Mucosa of rectum (tissue), 2 donors: ENCODE measurements at regions not wholly inside any gene's neighbourhood (a gene's known extent, or its start where the extent isn't known, plus 50 kb on each side); places are given as distances from the start of the nearest gene placed in this dataset.

ENCODE experiments used
- H3K27ac ChIP-seq, 2 donors: one replicate each; pipeline ENCODE4 v1.7.0; 2013; ENCODE audit warnings: inconsistent platforms in 2 of 2, low read depth in 2 of 2, low read length in 2 of 2
- H3K27me3 ChIP-seq, 2 donors: one replicate each; pipeline ENCODE4 v1.7.0; 2013; ENCODE audit warnings: low read length in 2 of 2; ENCODE audit not compliant: control insufficient read depth in 2 of 2, insufficient read depth in 2 of 2
- H3K36me3 ChIP-seq, 2 donors: one replicate each; pipeline ENCODE4 v1.7.0; 2013; ENCODE audit warnings: low read length in 2 of 2; ENCODE audit not compliant: control insufficient read depth in 2 of 2, insufficient read depth in 2 of 2
- H3K4me1 ChIP-seq, 2 donors: one replicate each; pipeline ENCODE4 v1.7.0; 2013; ENCODE audit warnings: low read length in 2 of 2, mild to moderate bottlenecking in 1 of 2; ENCODE audit not compliant: control insufficient read depth in 2 of 2, insufficient read depth in 2 of 2
- H3K4me3 ChIP-seq, 2 donors: one replicate each; pipeline ENCODE4 v1.7.0; 2013; ENCODE audit warnings: low read length in 2 of 2
- H3K9ac ChIP-seq, 2 donors: one replicate each; pipeline ENCODE4 v1.7.0; 2013; ENCODE audit warnings: low read length in 2 of 2, low read depth in 1 of 2, mild to moderate bottlenecking in 1 of 2
- H3K9me3 ChIP-seq, 2 donors: one replicate each; pipeline ENCODE4 v1.7.0; 2013; ENCODE audit warnings: low read length in 2 of 2; ENCODE audit not compliant: control insufficient read depth in 2 of 2
- donor health status: healthy.
- donor health status: Normal muscosa, but diverticular disease.

GRCh38 chr1:209458921-209459320 lies 124.6 kb upstream of the CAMK1G start:
- Histone ChIP-seq H3K4me1 (no peaks in the 10 kb centered on the region), H3K27me3 (no peaks in the 10 kb centered on the region), H3K9ac (no peak overlapping the region), H3K27ac (no peak overlapping the region), H3K36me3 (no peaks in the 10 kb centered on the region), H3K4me3 (no peak overlapping the region), H3K9me3 (peaks cover 0 to 3% of the 10 kb centered on the region in 2 donors)

- Histone ChIP-seq H3K4me1 (no peaks in the 10 kb centered on the region), H3K27ac (no peak overlapping the region), H3K9ac (no peak overlapping the region), H3K36me3 (no peaks in the 10 kb centered on the region), H3K9me3 (peaks cover 0 to 3% of the 10 kb centered on the region in 2 donors), H3K4me3 (no peak overlapping the region), H3K27me3 (no peaks in the 10 kb centered on the region)
Observed at GRCh38 chr1:209461168-209461567, 122.3 kb upstream of the CAMK1G start.

- no peak overlapping the region for H3K27ac ChIP-seq
- no peaks in the 10 kb centered on the region for H3K27me3 ChIP-seq
- no peak overlapping the region for H3K9ac ChIP-seq
- no peaks in the 10 kb centered on the region for H3K4me1 ChIP-seq
- no peaks in the 10 kb centered on the region for H3K36me3 ChIP-seq
- no peak overlapping the region for H3K4me3 ChIP-seq
- peaks cover 0 to 3% of the 10 kb centered on the region in 2 donors for H3K9me3 ChIP-seq
Observed at GRCh38 chr1:209462433-209462832, 121.1 kb upstream of the CAMK1G start.

- Histone ChIP-seq H3K9me3 (peaks cover 0 to 3% of the 10 kb centered on the region in 2 donors), H3K4me1 (no peaks in the 10 kb centered on the region), H3K4me3 (no peak overlapping the region), H3K36me3 (no peaks in the 10 kb centered on the region), H3K27me3 (no peaks in the 10 kb centered on the region), H3K27ac (no peak overlapping the region), H3K9ac (no peak overlapping the region)
Observed at GRCh38 chr1:209463441-209463840, 120.1 kb upstream of the CAMK1G start.

GRCh38 chr1:209473025-209473424 lies 110.5 kb upstream of the CAMK1G start:
- Histone ChIP-seq H3K27ac (no peak overlapping the region), H3K4me1 (no peaks in the 10 kb centered on the region), H3K27me3 (peaks cover 0 to 2% of the 10 kb centered on the region in 2 donors), H3K36me3 (no peaks in the 10 kb centered on the region), H3K4me3 (no peak overlapping the region), H3K9me3 (peaks cover 0 to 3% of the 10 kb centered on the region in 2 donors), H3K9ac (no peak overlapping the region)

GRCh38 chr1:209480345-209480744 lies 103.2 kb upstream of the CAMK1G start:
- Histone ChIP-seq H3K4me1 (no peaks in the 10 kb centered on the region), H3K9me3 (no peaks in the 10 kb centered on the region), H3K36me3 (no peaks in the 10 kb centered on the region), H3K9ac (no peak overlapping the region), H3K27ac (no peak overlapping the region), H3K4me3 (no peak overlapping the region), H3K27me3 (no peaks in the 10 kb centered on the region)

GRCh38 chr1:209483691-209484090 lies 99.8 kb upstream of the CAMK1G start:
- Histone ChIP-seq H3K27me3 (no peaks in the 10 kb centered on the region), H3K4me1 (no peaks in the 10 kb centered on the region), H3K27ac (no peak overlapping the region), H3K4me3 (no peak overlapping the region), H3K36me3 (no peaks in the 10 kb centered on the region), H3K9ac (no peak overlapping the region), H3K9me3 (no peaks in the 10 kb centered on the region)

GRCh38 chr1:209484429-209484828 lies 99.1 kb upstream of the CAMK1G start:
- Histone ChIP-seq H3K9me3 (no peaks in the 10 kb centered on the region), H3K27me3 (no peaks in the 10 kb centered on the region), H3K36me3 (no peaks in the 10 kb centered on the region), H3K27ac (no peak overlapping the region), H3K4me1 (no peaks in the 10 kb centered on the region), H3K9ac (no peak overlapping the region), H3K4me3 (no peak overlapping the region)

GRCh38 chr1:209485167-209485566 lies 98.3 kb upstream of the CAMK1G start:
- no peak overlapping the region for H3K27ac ChIP-seq
- H3K9me3 ChIP-seq: no peaks in the 10 kb centered on the region
- no peaks in the 10 kb centered on the region for H3K4me1 ChIP-seq

GRCh38 chr1:209485751-209486150 lies 97.8 kb upstream of the CAMK1G start:
- Histone ChIP-seq H3K9me3 (no peaks in the 10 kb centered on the region), H3K9ac (no peak overlapping the region), H3K4me3 (no peak overlapping the region), H3K36me3 (no peaks in the 10 kb centered on the region), H3K27me3 (no peaks in the 10 kb centered on the region), H3K4me1 (no peaks in the 10 kb centered on the region), H3K27ac (no peak overlapping the region)

More at GRCh38 chr1:209485167-209485566, 98.3 kb upstream of the CAMK1G start:
- Histone ChIP-seq H3K27me3 (no peaks in the 10 kb centered on the region), H3K4me3 (no peak overlapping the region), H3K9ac (no peak overlapping the region), H3K36me3 (no peaks in the 10 kb centered on the region)
